ENCODE measurements at regions not wholly inside any gene's neighbourhood (a gene's known extent, or its start where the extent isn't known, plus 50 kb on each side); places are given as distances from the start of the nearest gene placed in this dataset.

DNA sequence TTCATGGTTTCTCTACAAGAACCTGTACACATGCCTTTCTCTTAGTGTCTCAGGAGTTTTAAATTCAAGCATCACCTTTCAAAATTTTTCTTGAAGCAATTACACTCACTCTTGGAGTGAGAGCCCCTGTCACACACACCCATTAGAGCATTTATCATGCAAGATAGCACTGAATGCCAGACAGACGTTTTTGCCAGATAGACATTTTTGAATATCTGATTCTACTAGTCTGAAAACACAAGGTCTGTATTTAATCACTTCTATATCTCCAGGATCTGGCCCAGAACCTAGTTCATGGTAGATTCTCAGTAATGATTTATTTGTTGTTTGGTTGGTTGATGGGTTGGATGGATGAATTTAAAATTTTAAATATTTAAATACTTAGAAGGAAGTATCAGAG lies 60.9 kb upstream of the PDE1C start:
- TF ChIP-seq EZH2phosphoT487 (IDR thresholded peaks at IDR 0.05; ENCODE audit: borderline replicate concordance, low read depth, low read length), result no peak
- TF ChIP-seq, protein P1, sequence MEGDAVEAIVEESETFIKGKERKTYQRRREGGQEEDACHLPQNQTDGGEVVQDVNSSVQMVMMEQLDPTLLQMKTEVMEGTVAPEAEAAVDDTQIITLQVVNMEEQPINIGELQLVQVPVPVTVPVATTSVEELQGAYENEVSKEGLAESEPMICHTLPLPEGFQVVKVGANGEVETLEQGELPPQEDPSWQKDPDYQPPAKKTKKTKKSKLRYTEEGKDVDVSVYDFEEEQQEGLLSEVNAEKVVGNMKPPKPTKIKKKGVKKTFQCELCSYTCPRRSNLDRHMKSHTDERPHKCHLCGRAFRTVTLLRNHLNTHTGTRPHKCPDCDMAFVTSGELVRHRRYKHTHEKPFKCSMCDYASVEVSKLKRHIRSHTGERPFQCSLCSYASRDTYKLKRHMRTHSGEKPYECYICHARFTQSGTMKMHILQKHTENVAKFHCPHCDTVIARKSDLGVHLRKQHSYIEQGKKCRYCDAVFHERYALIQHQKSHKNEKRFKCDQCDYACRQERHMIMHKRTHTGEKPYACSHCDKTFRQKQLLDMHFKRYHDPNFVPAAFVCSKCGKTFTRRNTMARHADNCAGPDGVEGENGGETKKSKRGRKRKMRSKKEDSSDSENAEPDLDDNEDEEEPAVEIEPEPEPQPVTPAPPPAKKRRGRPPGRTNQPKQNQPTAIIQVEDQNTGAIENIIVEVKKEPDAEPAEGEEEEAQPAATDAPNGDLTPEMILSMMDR (conservative IDR thresholded peaks at IDR 0.05; ENCODE audit: low read length), result no peak
